ENCODE measurements at regions not wholly inside any gene's neighbourhood (a gene's known extent, or its start where the extent isn't known, plus 50 kb on each side); places are given as distances from the start of the nearest gene placed in this dataset.

- DNase-seq: no peak
These were observed 128.5 kb upstream of the GALNT2 start for GRCh38 chr1:229938551-229938950.

GRCh38 chr1:229940684-229941083 lies 126.4 kb upstream of the GALNT2 start:
- no peak for DNase-seq

GRCh38 chr1:229941160-229941559 lies 125.9 kb upstream of the GALNT2 start:
- DNase-seq: no peak

GRCh38 chr1:229941831-229942230 lies 125.2 kb upstream of the GALNT2 start:
- no peak for DNase-seq

- DNase-seq: no peak
These were observed 124.5 kb upstream of the GALNT2 start for GRCh38 chr1:229942501-229942900.

- DNase-seq: no peak
These were observed 123.8 kb upstream of the GALNT2 start for GRCh38 chr1:229943148-229943714.

- DNase-seq: no peak
These were observed 122.9 kb upstream of the GALNT2 start for GRCh38 chr1:229943988-229944743.

- no peak for DNase-seq
These were observed 121.2 kb upstream of the GALNT2 start for GRCh38 chr1:229945795-229946194.

GRCh38 chr1:229947968-229948367 lies 119.1 kb upstream of the GALNT2 start:
- no peak for DNase-seq

GRCh38 chr1:229948438-229948837 lies 118.6 kb upstream of the GALNT2 start:
- no peak for DNase-seq

- no peak for DNase-seq
These were observed 117.5 kb upstream of the GALNT2 start for GRCh38 chr1:229949500-229949899.

- no peak for DNase-seq
These were observed 117.0 kb upstream of the GALNT2 start for GRCh38 chr1:229950020-229950419.

- DNase-seq: peak in 3 of 6 experiments; percentile 1 to 45 (median 19)
These were observed 116.1 kb upstream of the GALNT2 start for GRCh38 chr1:229950908-229951307.

GRCh38 chr1:229951856-229952534 lies 115.0 kb upstream of the GALNT2 start:
- no peak for DNase-seq

GRCh38 chr1:229952670-229953520 lies 114.1 kb upstream of the GALNT2 start:
- no peak for DNase-seq

- DNase-seq: peak in 3 of 6 experiments; percentile 44 to 50 (median 49)
These were observed 113.2 kb upstream of the GALNT2 start for GRCh38 chr1:229953736-229954326.

- DNase-seq: no peak
These were observed 102.8 kb upstream of the GALNT2 start for GRCh38 chr1:229964281-229964680.

GRCh38 chr1:229970714-229971113 lies 96.3 kb upstream of the GALNT2 start:
- peak in 1 of 6 experiments; percentile 1 for DNase-seq

GRCh38 chr1:229971141-229971540 lies 95.9 kb upstream of the GALNT2 start:
- no peak for DNase-seq

GRCh38 chr1:229972600-229973296 lies 94.3 kb upstream of the GALNT2 start:
- no peak for DNase-seq

- no peak for DNase-seq
These were observed 93.8 kb upstream of the GALNT2 start for GRCh38 chr1:229973297-229973612.

- DNase-seq: no peak
These were observed 92.0 kb upstream of the GALNT2 start for GRCh38 chr1:229975047-229975446.

Data from stimulated activated naive CD4-positive, alpha-beta T cell (primary cell).